ENCODE measurements at regions not wholly inside any gene's neighbourhood (a gene's known extent, or its start where the extent isn't known, plus 50 kb on each side); places are given as distances from the start of the nearest gene placed in this dataset.
"Not testable (repeated sequence)": the region's sequence is repeated elsewhere in the genome, so short reads cannot be mapped to it uniquely, and the experiment has no call there.

DNA sequence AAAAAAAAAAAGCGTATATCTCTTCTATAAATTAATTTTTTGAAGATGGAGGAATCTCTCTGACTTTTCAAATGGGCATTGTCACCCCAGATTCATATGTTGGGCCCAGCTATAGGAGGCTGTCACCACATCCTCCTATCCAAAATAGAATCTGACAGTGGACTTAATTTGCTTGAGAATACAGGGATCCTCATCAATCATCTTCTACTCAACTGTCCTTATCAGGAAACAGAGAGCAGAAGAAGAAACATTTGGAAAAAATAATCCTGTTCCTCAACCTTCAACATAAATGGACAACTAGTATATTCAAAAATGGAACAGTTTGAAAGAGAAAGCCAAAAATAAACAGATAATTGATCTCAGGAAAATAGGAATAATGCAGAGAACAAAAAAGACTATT, 725.4 kb upstream of the INTU start:
- no peak for DNase-seq

- DNase-seq = no peak
Measured at GRCh38 chr4:126916049-126916625, 716.6 kb upstream of the INTU start.

- no peak for DNase-seq
Measured at GRCh38 chr4:126916626-126917140, 716.1 kb upstream of the INTU start.

DNA sequence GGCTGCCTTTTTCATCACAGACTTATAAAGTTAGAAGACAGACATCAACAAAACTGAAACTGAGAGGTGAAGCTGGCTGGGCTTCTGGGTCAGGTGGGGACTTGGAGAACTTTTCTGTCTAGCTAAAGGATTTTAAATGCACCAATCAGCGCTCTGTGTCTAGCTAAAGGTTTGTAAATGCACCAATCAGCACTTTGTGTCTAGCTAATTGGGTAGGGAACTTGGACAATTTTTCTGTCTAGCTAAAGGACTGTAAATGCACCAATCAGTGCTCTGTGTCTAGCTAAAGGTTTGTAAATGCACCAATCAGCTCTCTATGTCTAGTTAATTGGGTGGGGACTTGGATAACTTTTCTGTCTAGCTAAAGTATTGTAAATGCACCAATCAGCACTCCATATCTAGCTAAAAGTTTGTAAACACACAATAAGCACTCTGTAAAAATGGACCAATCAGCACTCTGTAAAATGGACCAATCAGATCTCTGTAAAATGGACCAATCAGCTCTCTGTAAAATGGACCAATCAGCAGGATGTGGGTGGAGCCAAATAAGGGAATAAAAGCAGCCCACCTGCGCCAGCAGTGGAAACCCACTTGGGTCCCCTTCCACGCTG, 710.3 kb upstream of the INTU start:
- not testable (repeated sequence) for DNase-seq

GRCh38 chr4:126924237-126924636, 708.5 kb upstream of the INTU start:
- no peak for DNase-seq

- not testable (repeated sequence) for DNase-seq
Measured at GRCh38 chr4:126930059-126930458, 702.7 kb upstream of the INTU start.

DNA sequence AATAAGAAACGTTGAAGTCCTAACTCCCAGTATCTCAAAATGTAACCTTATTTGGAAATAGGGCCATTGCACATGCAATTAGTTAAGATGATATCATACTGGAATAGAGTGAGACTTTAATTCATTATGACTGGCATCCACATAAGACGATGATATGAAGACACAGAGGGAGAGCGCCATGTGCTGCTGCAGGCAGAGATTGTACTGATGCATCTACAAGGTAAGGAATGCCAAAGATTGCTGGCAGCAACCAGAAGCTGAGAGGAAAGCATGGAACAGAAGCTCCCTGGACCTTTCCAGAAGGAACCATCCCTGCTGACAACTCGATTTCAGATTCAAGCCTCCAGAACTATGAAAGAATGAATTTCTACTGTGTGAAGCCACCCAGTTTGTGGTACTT, 697.0 kb upstream of the INTU start:
- no peak for DNase-seq

- no peak for DNase-seq
Measured at GRCh38 chr4:126937342-126937741, 695.4 kb upstream of the INTU start.

GRCh38 chr4:126937846-126938422, 694.8 kb upstream of the INTU start:
- DNase-seq = no peak

DNA sequence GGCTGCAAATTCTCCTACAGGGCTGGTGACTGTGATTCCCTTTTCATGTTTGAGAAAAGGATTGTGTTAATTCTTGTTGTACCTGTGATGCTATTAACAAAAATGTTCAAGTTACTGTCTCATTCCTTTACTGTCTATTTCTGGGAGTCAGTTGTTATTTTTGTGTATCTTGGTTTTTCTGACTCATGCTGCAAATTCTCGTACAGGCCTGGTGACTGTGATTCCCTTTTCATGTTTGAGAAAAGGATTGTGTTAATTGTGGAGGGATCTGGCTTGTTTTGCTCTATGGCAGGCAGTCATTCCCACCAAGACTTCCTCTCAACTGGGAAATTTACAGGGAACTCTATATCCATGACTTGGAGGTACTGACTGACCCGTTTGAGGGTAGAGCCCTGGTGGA, 693.4 kb upstream of the INTU start:
- no peak for DNase-seq

DNA sequence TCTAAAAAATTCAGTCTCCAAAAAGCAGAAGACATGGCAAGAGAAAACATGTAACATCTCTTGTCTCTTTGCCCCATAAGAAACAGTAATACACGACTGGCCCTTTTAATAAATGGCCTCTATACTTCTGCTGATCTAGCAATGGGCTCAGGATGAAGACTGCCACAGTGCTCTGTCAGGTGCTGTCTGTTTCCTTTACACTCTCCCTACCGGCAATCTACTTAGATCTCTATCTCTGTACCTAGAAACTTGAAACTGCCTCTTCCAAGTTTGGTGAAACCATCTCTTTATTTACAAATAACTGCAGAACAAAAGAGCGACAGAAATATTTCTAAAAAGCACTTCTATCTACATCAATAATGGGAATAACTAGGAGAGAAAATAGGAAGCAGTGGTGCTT, 685.2 kb upstream of the INTU start:
- no peak for DNase-seq

- no peak for DNase-seq
Measured at GRCh38 chr4:126954537-126955291, 678.0 kb upstream of the INTU start.

- no peak for DNase-seq
Measured at GRCh38 chr4:126955292-126956183, 677.2 kb upstream of the INTU start.

DNA sequence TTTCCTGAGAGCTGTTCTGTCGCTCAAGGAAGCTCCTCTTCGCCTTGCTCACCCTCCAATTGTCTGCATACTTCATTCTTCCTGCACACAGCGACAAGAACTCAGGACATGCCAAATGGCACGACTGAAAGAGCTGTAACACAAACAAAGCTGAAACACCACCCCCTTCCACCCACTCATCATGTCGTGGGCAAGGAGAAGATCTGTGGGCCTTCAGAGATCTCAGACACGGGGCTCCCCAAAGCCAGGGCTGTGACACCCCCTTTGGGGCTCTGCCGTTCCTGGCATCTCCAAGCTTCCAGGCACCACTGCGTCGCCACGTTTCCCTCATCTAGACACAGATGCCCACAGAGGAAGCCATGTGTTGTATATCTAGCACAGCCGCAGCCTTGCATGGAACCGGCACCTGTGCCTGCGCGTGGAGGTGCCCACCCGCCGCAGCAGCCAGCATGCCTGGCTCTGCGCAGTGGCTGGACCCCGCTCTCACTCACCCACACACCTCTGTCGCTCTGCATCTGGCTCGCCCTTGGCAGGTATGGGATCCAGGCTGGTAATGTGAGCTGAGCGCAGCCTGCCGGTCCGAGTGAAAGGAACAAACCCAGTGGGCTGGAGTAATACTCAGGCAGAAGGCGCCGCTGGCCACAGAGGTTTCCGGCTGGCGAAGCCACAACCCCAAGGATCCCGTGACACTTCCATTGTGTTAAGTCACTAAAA, 676.4 kb upstream of the INTU start:
- DNase-seq = no peak

GRCh38 chr4:126957556-126957955, 675.2 kb upstream of the INTU start:
- DNase-seq = no peak

GRCh38 chr4:126957987-126958386, 674.8 kb upstream of the INTU start:
- DNase-seq = no peak

- no peak for DNase-seq
Measured at GRCh38 chr4:126958482-126958881, 674.3 kb upstream of the INTU start.

GRCh38 chr4:126959056-126959745, 673.6 kb upstream of the INTU start:
- DNase-seq = no peak

GRCh38 chr4:126960760-126961159, 672.0 kb upstream of the INTU start:
- no peak for DNase-seq

GRCh38 chr4:126961661-126962060, 671.1 kb upstream of the INTU start:
- DNase-seq = no peak

- DNase-seq = no peak
Measured at GRCh38 chr4:126965877-126966276, 666.9 kb upstream of the INTU start.

All from activated CD4-positive, alpha-beta T cell treated with anti-CD3 and anti-CD28 coated beads, Interleukin-10, Interleukin-2, amounts not matched to agents 100 ng/mL and 50 ng/mL, durations not matched to agents 16 hours and 8 hours (primary cell).